ENCODE measurements at regions not wholly inside any gene's neighbourhood (a gene's known extent, or its start where the extent isn't known, plus 50 kb on each side); places are given as distances from the start of the nearest gene placed in this dataset.

GRCh38 chr14:87205811-87206210, 787.2 kb downstream of the GALC start:
- TF ChIP-seq CTCF (IDR thresholded peaks at IDR 0.05; ENCODE audit: low read depth, low read length) (no peak), MAX (IDR thresholded peaks at IDR 0.05; ENCODE audit: low read depth, low read length) (no peak), POLR2A (IDR thresholded peaks at IDR 0.05; ENCODE audit: extremely low read depth, insufficient read length) (no peak)

Data from NB4 (cell line).